Kidney (tissue), 13 donors: ENCODE measurements at regions not wholly inside any gene's neighbourhood (a gene's known extent, or its start where the extent isn't known, plus 50 kb on each side); places are given as distances from the start of the nearest gene placed in this dataset.

Experiments used
- DNase-seq, 5 donors: peaks; one replicate each; pipeline ENCODE4 v3.0.0-alpha.2; 2013 to 2020
- FAIRE-seq: peaks from 2 replicates; lab custom pipeline; 2012; peaks lifted over from hg19 to GRCh38; lab: Jason Lieb, UNC
- H3K27ac ChIP-seq, 2 donors: one replicate each; pipeline ENCODE4 v1.7.0; 2013; ENCODE audit warnings: low read depth in 2 of 2, low read length in 2 of 2, inconsistent platforms in 1 of 2
- H3K27me3 ChIP-seq: one replicate; pipeline ENCODE4 v1.7.1; 2013; ENCODE audit warnings: low read length, inconsistent platforms; ENCODE audit not compliant: control insufficient read depth, insufficient read depth
- H3K36me3 ChIP-seq, 3 donors: one replicate each; pipeline versions ENCODE4 v1.7.0 to v1.7.1; 2013; ENCODE audit warnings: low read length in 3 of 3, control low read depth in 1 of 3, inconsistent platforms in 1 of 3; ENCODE audit not compliant: insufficient read depth in 3 of 3, control insufficient read depth in 2 of 3
- H3K4me1 ChIP-seq, 3 donors: one replicate each; pipeline versions ENCODE4 v1.7.0 to v1.7.1; 2013; ENCODE audit warnings: low read length in 3 of 3, inconsistent platforms in 1 of 3, low read depth in 1 of 3; ENCODE audit not compliant: control insufficient read depth in 2 of 3, insufficient read depth in 2 of 3
- H3K4me3 ChIP-seq, 3 donors: one replicate each; pipeline versions ENCODE4 v1.7.0 to v1.8.1; 2013; ENCODE audit warnings: low read length in 3 of 3, control low read depth in 1 of 3, inconsistent platforms in 1 of 3
- H3K9ac ChIP-seq, 3 donors: one replicate each; pipeline versions ENCODE4 v1.7.0 to v1.7.1; 2013; ENCODE audit warnings: low read length in 3 of 3, control low read depth in 1 of 3, inconsistent platforms in 1 of 3
- H3K9me3 ChIP-seq, 3 donors: one replicate each; pipeline versions ENCODE4 v1.7.0 to v1.7.1; 2013; ENCODE audit warnings: low read length in 3 of 3, control low read depth in 1 of 3, inconsistent platforms in 1 of 3; ENCODE audit not compliant: control insufficient read depth in 2 of 3, insufficient read depth in 1 of 3
- CTCF ChIP-seq: IDR thresholded peaks from 3 replicates; pipeline ENCODE4 v1.5.1; 2012; ENCODE audit warnings: mild to moderate bottlenecking, moderate library complexity, borderline replicate concordance; ENCODE audit not compliant: insufficient read depth; ENCODE audit errors: extremely low read depth
- intact Hi-C: fragments of 100-400 bp; cut with DNase I; formaldehyde crosslinking; loops from one replicate; pipeline ENCODE4 v1.11.1; 2022
- donor health status: control.
- donor health status: control.
- donor health status: control.
- donor health status: control.
- donor health status: control.
- donor health status: DM: yes; HTN: yes; CAD: no.
- donor health status: Normal renal cell carcinoma (clear cell type).

- no peaks in the 10 kb centered on the region for H3K36me3 ChIP-seq
- no peak overlapping the region for H3K9ac ChIP-seq
- intact Hi-C loops: no loop called here
- H3K4me3 ChIP-seq: no peak overlapping the region
- H3K27ac ChIP-seq: no peak overlapping the region
- H3K27me3 ChIP-seq: no peaks in the 10 kb centered on the region
- FAIRE-seq (no peak), DNase-seq (no peak)
- no peak for TF ChIP-seq CTCF
- H3K4me1 ChIP-seq: peaks cover 0 to 5% (median 0%) of the 10 kb centered on the region in 3 donors
- peaks cover 0 to 16% (median 0%) of the 10 kb centered on the region in 3 donors for H3K9me3 ChIP-seq
Observed at GRCh38 chr3:194049394-194049793, 86.6 kb upstream of the HES1 start.

- TF ChIP-seq CTCF: no peak
- Histone ChIP-seq H3K9me3 (peaks cover 0 to 16% (median 0%) of the 10 kb centered on the region in 3 donors), H3K4me3 (no peak overlapping the region), H3K27me3 (no peaks in the 10 kb centered on the region), H3K9ac (no peak overlapping the region), H3K4me1 (peaks cover 0 to 5% (median 0%) of the 10 kb centered on the region in 3 donors), H3K27ac (no peak overlapping the region), H3K36me3 (no peaks in the 10 kb centered on the region)
- FAIRE-seq: no peak
- no peak for DNase-seq
- intact Hi-C loops: no loop called here
Observed at GRCh38 chr3:194050782-194051320, 85.1 kb upstream of the HES1 start.

- Histone ChIP-seq H3K4me3 (no peak overlapping the region), H3K27me3 (no peaks in the 10 kb centered on the region), H3K36me3 (no peaks in the 10 kb centered on the region), H3K27ac (no peak overlapping the region), H3K9me3 (peaks cover 0 to 16% (median 0%) of the 10 kb centered on the region in 3 donors), H3K9ac (no peak overlapping the region), H3K4me1 (peaks cover 0 to 5% (median 0%) of the 10 kb centered on the region in 3 donors)
- intact Hi-C loops: no loop called here
- TF ChIP-seq CTCF: no peak
- no peak for DNase-seq
- no peak for FAIRE-seq
Observed at GRCh38 chr3:194051366-194052149, 84.4 kb upstream of the HES1 start.
